Fibroblast of pulmonary artery (primary cell): ENCODE measurements at regions not wholly inside any gene's neighbourhood (a gene's known extent, or its start where the extent isn't known, plus 50 kb on each side); places are given as distances from the start of the nearest gene placed in this dataset.

ENCODE experiments used
- DNase-seq: peaks from one replicate; pipeline ENCODE4 v3.0.0-alpha.2; 2010; ENCODE audit warnings: low read depth
- H3K4me3 ChIP-seq: replicated peaks from 2 replicates; pipeline ENCODE4 v1.5.1; 2011; ENCODE audit warnings: low read depth, mild to moderate bottlenecking, control low read depth, low read length, moderate library complexity
- CTCF ChIP-seq: IDR thresholded peaks from 2 replicates; pipeline ENCODE4 v1.5.1; 2011; ENCODE audit warnings: mild to moderate bottlenecking, control low read depth, low read length, inconsistent platforms; ENCODE audit errors: missing control alignments

GRCh38 chr4:12932203-12932788, 551.8 kb downstream of the RAB28 start:
- no peak for DNase-seq

GRCh38 chr4:12929784-12930183, 554.4 kb downstream of the RAB28 start:
- no peak for TF ChIP-seq CTCF
- DNase-seq = no peak
- no peak overlapping the region for H3K4me3 ChIP-seq

More at GRCh38 chr4:12932203-12932788, 551.8 kb downstream of the RAB28 start:
- no peak overlapping the region for H3K4me3 ChIP-seq
- no peak for TF ChIP-seq CTCF

GRCh38 chr4:12928751-12929150, 555.4 kb downstream of the RAB28 start:
- no peak for DNase-seq

GRCh38 chr4:12926189-12927066, 557.7 kb downstream of the RAB28 start:
- no peak for TF ChIP-seq CTCF
- no peak overlapping the region for H3K4me3 ChIP-seq
- no peak for DNase-seq

More at GRCh38 chr4:12928751-12929150, 555.4 kb downstream of the RAB28 start:
- no peak for TF ChIP-seq CTCF
- no peak overlapping the region for H3K4me3 ChIP-seq

- TF ChIP-seq CTCF = no peak
- DNase-seq = no peak
- H3K4me3 ChIP-seq = no peak overlapping the region
These were observed 559.3 kb downstream of the RAB28 start for GRCh38 chr4:12924728-12925320.

- DNase-seq = no peak
- TF ChIP-seq CTCF = no peak
- no peak overlapping the region for H3K4me3 ChIP-seq
These were observed 559.9 kb downstream of the RAB28 start for GRCh38 chr4:12924253-12924652.
